Gastrocnemius medialis (tissue), 4 donors: ENCODE measurements at regions not wholly inside any gene's neighbourhood (a gene's known extent, or its start where the extent isn't known, plus 50 kb on each side); places are given as distances from the start of the nearest gene placed in this dataset.
A peak's percentile ranks its signal among the peaks of the same experiment; 100 is the strongest.

Experiments used
- ATAC-seq, 2 donors: fragments of 150-250 bp; one replicate each; pipeline ENCODE4 v1.9.1; 2016
- DNase-seq, 2 donors: peaks; one replicate each; pipeline ENCODE4 v3.0.0-alpha.2; 2019
- H3K27ac ChIP-seq, 4 donors: fragments of 200-600 bp; sonication (generic); 1 replicate in 1 of 4; 2 replicates in 3 of 4; pipeline ENCODE4 v1.5.1; 2016 to 2018; ENCODE audit warnings: mild to moderate bottlenecking in 2 of 4, moderate library complexity in 1 of 4
- H3K27me3 ChIP-seq, 3 donors: fragments of 200-600 bp; sonication (generic) in 2 of 3; 1 replicate in 1 of 3; 2 replicates in 2 of 3; pipeline versions ENCODE4 v1.5.1 to v1.6.0; 2016 to 2019; ENCODE audit warnings: mild to moderate bottlenecking in 1 of 3, moderate library complexity in 1 of 3
- H3K36me3 ChIP-seq, 2 donors: fragments of 200-600 bp; sonication (generic) in 1 of 2; one replicate each; pipeline ENCODE4 v1.5.1; 2017 to 2018
- H3K4me1 ChIP-seq, 2 donors: fragments of 200-600 bp; sonication (generic) in 1 of 2; one replicate each; pipeline ENCODE4 v1.5.1; 2016 to 2017; ENCODE audit warnings: mild to moderate bottlenecking in 2 of 2
- H3K4me3 ChIP-seq, 4 donors: fragments of 200-600 bp; sonication (generic) in 3 of 4; 1 replicate in 1 of 4; 2 replicates in 3 of 4; pipeline ENCODE4 v1.5.1; 2016 to 2019; ENCODE audit warnings: mild to moderate bottlenecking in 2 of 4
- H3K9me3 ChIP-seq, 3 donors: fragments of 200-600 bp; sonication (generic) in 2 of 3; 1 replicate in 1 of 3; 2 replicates in 2 of 3; pipeline ENCODE4 v1.5.1; 2016 to 2019
- CTCF ChIP-seq, 5 experiments: fragments of 450-650 bp in 3 of 5; fragments of 200-600 bp in 2 of 5; sonication (generic) in 2 of 5; IDR thresholded peaks in 4 of 5; conservative IDR thresholded peaks in 1 of 5; 1 replicate in 4 of 5; 2 replicates in 1 of 5; pipeline ENCODE4 v1.5.1; 2016 to 2019; ENCODE audit warnings: antibody characterized with exemption in 5 of 5, mild to moderate bottlenecking in 3 of 5, moderate library complexity in 3 of 5
- POLR2A ChIP-seq, 2 donors: fragments of 450-650 bp; IDR thresholded peaks; one replicate each; pipeline ENCODE4 v1.6.1; 2017; ENCODE audit warnings: antibody characterized with exemption in 2 of 2, mild to moderate bottlenecking in 2 of 2, moderate library complexity in 2 of 2
- in situ Hi-C, 4 donors: fragments of 200-750 bp; cut with MboI; loops; one replicate each; pipeline versions ENCODE4 v1.15.0 to v1.8.0; 2017; ENCODE audit warnings: low sequenced_read_pairs in 4 of 4
- intact Hi-C: fragments of 100-400 bp; cut with DNase I; formaldehyde crosslinking; loops from one replicate; pipeline ENCODE4 v1.15.1; 2023; ENCODE audit warnings: low total_unique reads

- no peak for DNase-seq
- in situ Hi-C loops: loop anchor here (5.0 to 10.0 kb wide), 4 partner anchors 81 to 156 kb away; no protein-coding TSS in a partner anchor
These were observed 75.3 kb upstream of the BOC start for GRCh38 chr3:113136071-113136470.

GRCh38 chr3:113136544-113136943 is 74.8 kb upstream of the BOC start:
- in situ Hi-C loops: loop anchor here (5.0 to 10.0 kb wide), 4 partner anchors 82 to 156 kb away; no protein-coding TSS in a partner anchor
- Histone ChIP-seq H3K27ac (no peak overlapping the region), H3K4me3 (no peak overlapping the region)

More at GRCh38 chr3:113136071-113136470, 75.3 kb upstream of the BOC start:
- no peaks in the 10 kb centered on the region for H3K4me1 ChIP-seq
- H3K4me3 ChIP-seq: no peak overlapping the region
- no peaks in the 10 kb centered on the region for H3K36me3 ChIP-seq
- peak; percentile 25 to 50 (median 39) for TF ChIP-seq CTCF (IDR thresholded peaks at IDR 0.05 in 4 of 5, conservative IDR thresholded peaks at IDR 0.05 in 1 of 5)
- TF ChIP-seq POLR2A (IDR thresholded peaks at IDR 0.05): no peak
- no peaks in the 10 kb centered on the region for H3K9me3 ChIP-seq
- intact Hi-C loops: loop anchor here (1.0 to 5.0 kb wide), 2 partner anchors 84 to 152 kb away; no protein-coding TSS in a partner anchor
- no peak for ATAC-seq
- H3K27ac ChIP-seq: no peak overlapping the region
- no peaks in the 10 kb centered on the region for H3K27me3 ChIP-seq

GRCh38 chr3:113138839-113139743 is 72.3 kb upstream of the BOC start:
- DNase-seq: no peak
- in situ Hi-C loops (loop anchor here (5.0 to 10.0 kb wide), 4 partner anchors 84 to 153 kb away; no protein-coding TSS in a partner anchor), intact Hi-C loops (loop anchor here (5.0 kb wide), 1 partner anchor 87 kb away; no protein-coding TSS in a partner anchor)
- TF ChIP-seq CTCF (IDR thresholded peaks at IDR 0.05 in 4 of 5, conservative IDR thresholded peaks at IDR 0.05 in 1 of 5) (no peak), POLR2A (IDR thresholded peaks at IDR 0.05) (no peak)
- no peak overlapping the region for H3K4me3 ChIP-seq
- H3K27ac ChIP-seq: no peak overlapping the region
- H3K4me1 ChIP-seq: no peaks in the 10 kb centered on the region
- H3K27me3 ChIP-seq: no peaks in the 10 kb centered on the region
- H3K9me3 ChIP-seq: no peaks in the 10 kb centered on the region
- no peak for ATAC-seq
- no peaks in the 10 kb centered on the region for H3K36me3 ChIP-seq

More at GRCh38 chr3:113136544-113136943, 74.8 kb upstream of the BOC start:
- DNase-seq (no peak), ATAC-seq (no peak)
- Histone ChIP-seq H3K9me3 (no peaks in the 10 kb centered on the region), H3K4me1 (no peaks in the 10 kb centered on the region), H3K27me3 (no peaks in the 10 kb centered on the region), H3K36me3 (no peaks in the 10 kb centered on the region)
- no peak for TF ChIP-seq CTCF (IDR thresholded peaks at IDR 0.05 in 4 of 5, conservative IDR thresholded peaks at IDR 0.05 in 1 of 5)
- no peak for TF ChIP-seq POLR2A (IDR thresholded peaks at IDR 0.05)
- intact Hi-C loops: loop anchor here (1.0 to 5.0 kb wide), 2 partner anchors 84 to 152 kb away; no protein-coding TSS in a partner anchor

- TF ChIP-seq CTCF (IDR thresholded peaks at IDR 0.05 in 4 of 5, conservative IDR thresholded peaks at IDR 0.05 in 1 of 5) (no peak), POLR2A (IDR thresholded peaks at IDR 0.05) (no peak)
- Histone ChIP-seq H3K4me1 (no peaks in the 10 kb centered on the region), H3K4me3 (no peak overlapping the region), H3K36me3 (no peaks in the 10 kb centered on the region), H3K27me3 (no peaks in the 10 kb centered on the region), H3K9me3 (no peaks in the 10 kb centered on the region), H3K27ac (no peak overlapping the region)
- intact Hi-C loops (no loop called here), in situ Hi-C loops (no loop called here)
- ATAC-seq: no peak
- DNase-seq: no peak
These were observed 70.5 kb upstream of the BOC start for GRCh38 chr3:113140876-113141275.
